GM23338 (cell line): ENCODE measurements at regions not wholly inside any gene's neighbourhood (a gene's known extent, or its start where the extent isn't known, plus 50 kb on each side); places are given as distances from the start of the nearest gene placed in this dataset.
A peak's percentile ranks its signal among the peaks of the same experiment; 100 is the strongest.

Experiments
- ATAC-seq: fragments of 200-7000 bp; cut with Tn5 transposase; 3 replicates; pipeline ENCODE4 v1.9.1; 2020
- DNase-seq: peaks from one replicate; pipeline ENCODE4 v3.0.0-alpha.2; 2015; ENCODE audit warnings: low spot score
- H2AFZ ChIP-seq: fragments of 200-600 bp; sonication (generic); 2 replicates; pipeline ENCODE4 v1.8.0; 2016; ENCODE audit warnings: antibody characterized with exemption, mild to moderate bottlenecking, moderate library complexity
- H3F3A ChIP-seq: fragments of 200-600 bp; sonication (generic); replicated peaks from 2 replicates; pipeline ENCODE4 v1.8.0; 2017; ENCODE audit warnings: antibody characterized with exemption, mixed run types, low read depth
- H3K27ac ChIP-seq: fragments of 200-600 bp; sonication (generic); 2 replicates; pipeline ENCODE4 v1.6.1; 2016; ENCODE audit warnings: low read depth
- H3K27me3 ChIP-seq: fragments of 200-600 bp; sonication (generic); 2 replicates; pipeline ENCODE4 v1.8.0; 2016; ENCODE audit warnings: mild to moderate bottlenecking, mixed run types, moderate library complexity; ENCODE audit not compliant: insufficient read depth
- H3K36me3 ChIP-seq: fragments of 200-600 bp; sonication (generic); 2 replicates; pipeline ENCODE4 v1.8.0; 2016; ENCODE audit warnings: mild to moderate bottlenecking; ENCODE audit not compliant: insufficient read depth
- H3K4me1 ChIP-seq: fragments of 200-600 bp; sonication (generic); 2 replicates; pipeline ENCODE4 v1.8.0; 2016; ENCODE audit warnings: mild to moderate bottlenecking, moderate library complexity; ENCODE audit not compliant: insufficient read depth
- H3K4me2 ChIP-seq: fragments of 200-600 bp; sonication (generic); 2 replicates; pipeline ENCODE4 v1.7.1; 2017; ENCODE audit warnings: mixed run types
- H3K4me3 ChIP-seq: fragments of 200-600 bp; sonication (generic); 2 replicates; pipeline ENCODE4 v1.6.1; 2016; ENCODE audit warnings: mixed run types
- H3K79me2 ChIP-seq: fragments of 200-600 bp; sonication (generic); replicated peaks from 2 replicates; pipeline ENCODE4 v1.8.0; 2017; ENCODE audit warnings: mild to moderate bottlenecking; ENCODE audit not compliant: insufficient read depth
- H3K9me2 ChIP-seq: fragments of 200-600 bp; sonication (generic); 2 replicates; pipeline ENCODE4 v1.8.0; 2017; ENCODE audit not compliant: insufficient read depth
- H4K20me1 ChIP-seq: fragments of 200-600 bp; sonication (generic); replicated peaks from 2 replicates; pipeline ENCODE4 v1.8.0; 2017; ENCODE audit warnings: mild to moderate bottlenecking; ENCODE audit not compliant: insufficient read depth
- H3K27ac Mint-ChIP-seq: 2 replicates; pipeline ENCODE4 v1.8.0; 2020; ENCODE audit warnings: inconsistent platforms, mild to moderate bottlenecking, moderate library complexity, mixed read lengths
- H3K27me3 Mint-ChIP-seq: 3 replicates; pipeline ENCODE4 v1.8.0; 2022; ENCODE audit warnings: low read depth, mild to moderate bottlenecking, moderate library complexity, mixed read lengths, inconsistent platforms; ENCODE audit not compliant: insufficient read depth, poor library complexity
- H3K36me3 Mint-ChIP-seq: 3 replicates; pipeline ENCODE4 v1.8.0; 2021; ENCODE audit warnings: low read depth, mild to moderate bottlenecking, inconsistent platforms, moderate library complexity, mixed read lengths
- H3K4me1 Mint-ChIP-seq: 3 replicates; pipeline ENCODE4 v1.8.0; 2020; ENCODE audit warnings: mild to moderate bottlenecking, inconsistent platforms, mixed read lengths
- H3K4me3 Mint-ChIP-seq: 3 replicates; pipeline ENCODE4 v1.8.0; 2021; ENCODE audit warnings: moderate library complexity, mild to moderate bottlenecking, inconsistent platforms, mixed read lengths
- H3K9me3 Mint-ChIP-seq: 3 replicates; pipeline ENCODE4 v1.8.0; 2020; ENCODE audit warnings: moderate library complexity, mild to moderate bottlenecking, inconsistent platforms, mixed read lengths
- CREB1 ChIP-seq: fragments of 250-450 bp; sonication (Bioruptor Pico); IDR thresholded peaks from 2 replicates; pipeline ENCODE4 v1.5.0; 2020; ENCODE audit warnings: low read depth, mild to moderate bottlenecking, moderate library complexity
- EZH2 ChIP-seq: fragments of 200-600 bp; sonication (generic); IDR thresholded peaks from one replicate; pipeline ENCODE4 v1.8.0; 2017; ENCODE audit warnings: antibody characterized with exemption, mild to moderate bottlenecking, low read depth; ENCODE audit not compliant: unreplicated experiment
- EZH2phosphoT487 ChIP-seq: fragments of 200-600 bp; sonication (generic); IDR thresholded peaks from one replicate; pipeline ENCODE4 v1.8.1; 2018; ENCODE audit warnings: antibody characterized with exemption; ENCODE audit not compliant: unreplicated experiment
- NANOG ChIP-seq: IDR thresholded peaks from 2 replicates; pipeline ENCODE4 v1.6.1; 2016; ENCODE audit warnings: antibody characterized with exemption, borderline replicate concordance
- POLR2AphosphoS5 ChIP-seq: IDR thresholded peaks from 2 replicates; pipeline ENCODE4 v1.6.1; 2016; ENCODE audit warnings: antibody characterized with exemption, low read depth
- STAT1 ChIP-seq: IDR thresholded peaks from one replicate; pipeline ENCODE4 v1.6.1; 2016; ENCODE audit warnings: antibody characterized with exemption; ENCODE audit not compliant: unreplicated experiment
- ZNF114 ChIP-seq: fragments of 250-450 bp; sonication (Bioruptor Pico); IDR thresholded peaks from 2 replicates; pipeline ENCODE4 v1.5.0; 2020; ENCODE audit warnings: mild to moderate bottlenecking, moderate library complexity
- ZNF331 ChIP-seq: fragments of 250-450 bp; sonication (Bioruptor Pico); IDR thresholded peaks from 2 replicates; pipeline ENCODE4 v1.5.0; 2020; ENCODE audit warnings: low read depth, mild to moderate bottlenecking, moderate library complexity
- ZNF462 ChIP-seq: fragments of 250-450 bp; sonication (Bioruptor Pico); IDR thresholded peaks from 2 replicates; pipeline ENCODE4 v1.5.0; 2020; ENCODE audit warnings: mild to moderate bottlenecking, moderate library complexity

GRCh38 chr3:191521055-191521454 is 60.1 kb downstream of the PYDC2 start:
- Histone ChIP-seq H3K4me2 (no peak overlapping the region), H4K20me1 (no peaks in the 10 kb centered on the region), H3K27ac (no peak overlapping the region), H3K36me3 (no peaks in the 10 kb centered on the region), H3K4me3 (no peak overlapping the region), H3K79me2 (no peaks in the 10 kb centered on the region), H3K4me1 (no peaks in the 10 kb centered on the region), H3F3A (no peaks in the 10 kb centered on the region), H3K27me3 (no peaks in the 10 kb centered on the region), H3K9me2 (peaks cover 4% of the 10 kb centered on the region; the same call in 1 of the 2 replicates), H2AFZ (no peak overlapping the region)
- Mint-ChIP-seq H3K36me3 (no peaks in the 10 kb centered on the region), H3K4me1 (no peaks in the 10 kb centered on the region), H3K9me3 (no peaks in the 10 kb centered on the region), H3K4me3 (no peak overlapping the region), H3K27ac (no peak overlapping the region), H3K27me3 (peaks cover 2% of the 10 kb centered on the region)
- DNase-seq = no peak
- no peak for ATAC-seq
- TF ChIP-seq ZNF462 (CRISPR knock-in tag) (no peak), STAT1 (no peak), EZH2phosphoT487 (no peak), NANOG (no peak), ZNF331 (no peak), CREB1 (CRISPR knock-in tag) (no peak)

DNA sequence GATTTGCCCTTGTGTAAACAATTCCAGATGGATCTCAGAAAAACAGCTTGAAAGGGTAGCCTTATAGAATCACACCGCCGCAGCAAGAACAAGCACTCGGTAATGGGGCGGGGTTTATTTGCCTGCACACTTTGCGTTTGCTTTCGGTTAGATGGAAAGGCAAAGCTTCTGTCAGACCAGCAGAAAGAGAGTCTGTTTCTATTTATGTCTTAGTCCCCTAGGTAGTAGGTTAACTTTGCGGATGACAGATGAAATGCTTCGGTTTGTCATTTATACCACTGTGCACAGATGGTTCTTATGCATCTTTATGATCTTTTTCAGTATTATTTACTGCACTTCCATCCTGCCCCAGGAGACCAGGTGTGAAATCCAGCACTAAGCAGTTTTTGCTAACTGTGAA is 62.2 kb downstream of the PYDC2 start:
- Histone ChIP-seq H3K4me1 (no peaks in the 10 kb centered on the region), H4K20me1 (no peaks in the 10 kb centered on the region), H2AFZ (0 out of 2 replicates have a peak overlapping the region, but pooled peaks have one; percentile 49), H3K27me3 (no peaks in the 10 kb centered on the region), H3K4me3 (no peak overlapping the region), H3K4me2 (no peak overlapping the region), H3K79me2 (no peaks in the 10 kb centered on the region), H3K27ac (no peak overlapping the region), H3K36me3 (no peaks in the 10 kb centered on the region), H3F3A (no peaks in the 10 kb centered on the region), H3K9me2 (peaks cover 4% of the 10 kb centered on the region; the same call in 1 of the 2 replicates)
- H3K4me1 Mint-ChIP-seq = no peaks in the 10 kb centered on the region
- no peaks in the 10 kb centered on the region for H3K9me3 Mint-ChIP-seq
- no peaks in the 10 kb centered on the region for H3K36me3 Mint-ChIP-seq
- peaks cover 2% of the 10 kb centered on the region for H3K27me3 Mint-ChIP-seq
- no peak overlapping the region for H3K27ac Mint-ChIP-seq
- DNase-seq (no peak), ATAC-seq (no peak)
- no peak overlapping the region for H3K4me3 Mint-ChIP-seq
- TF ChIP-seq POLR2AphosphoS5 = no peak
- TF ChIP-seq ZNF114 (CRISPR knock-in tag) = no peak
- TF ChIP-seq EZH2 = no peak
